ENCODE measurements at regions not wholly inside any gene's neighbourhood (a gene's known extent, or its start where the extent isn't known, plus 50 kb on each side); places are given as distances from the start of the nearest gene placed in this dataset.

- H3K4me3 ChIP-seq (ENCODE audit: low read depth, low read length) = no peak overlapping the region
- TF ChIP-seq CTCF (IDR thresholded peaks at IDR 0.05; ENCODE audit: control insufficient read depth, extremely low read depth, insufficient read depth) = no peak
- DNase-seq (ENCODE audit: low read depth) = no peak
These were observed 113.6 kb downstream of the GALC start for GRCh38 chr14:87879389-87879788.

DNA sequence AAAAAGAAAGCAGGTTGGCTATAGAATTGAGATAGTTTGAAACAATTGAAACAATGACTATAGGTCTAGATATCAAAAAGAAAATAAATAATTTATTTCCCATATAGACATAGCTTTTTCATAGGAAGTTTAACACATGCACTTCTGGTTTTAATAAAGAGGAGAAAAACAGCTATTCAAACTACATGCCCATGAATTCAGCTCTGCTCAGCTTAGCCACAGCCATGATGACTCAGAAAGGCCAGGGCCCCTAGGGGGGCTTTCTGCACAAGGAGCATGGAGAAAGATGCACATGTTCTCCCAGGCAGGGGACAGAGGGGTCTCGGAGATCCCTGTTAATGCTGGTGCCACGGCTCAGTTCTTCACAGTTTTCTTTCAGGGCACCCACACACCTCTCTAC is 114.0 kb downstream of the GALC start:
- H3K4me3 ChIP-seq (ENCODE audit: low read depth, low read length) = no peak overlapping the region
- TF ChIP-seq CTCF (IDR thresholded peaks at IDR 0.05; ENCODE audit: control insufficient read depth, extremely low read depth, insufficient read depth) = no peak
- no peak for DNase-seq (ENCODE audit: low read depth)

DNA sequence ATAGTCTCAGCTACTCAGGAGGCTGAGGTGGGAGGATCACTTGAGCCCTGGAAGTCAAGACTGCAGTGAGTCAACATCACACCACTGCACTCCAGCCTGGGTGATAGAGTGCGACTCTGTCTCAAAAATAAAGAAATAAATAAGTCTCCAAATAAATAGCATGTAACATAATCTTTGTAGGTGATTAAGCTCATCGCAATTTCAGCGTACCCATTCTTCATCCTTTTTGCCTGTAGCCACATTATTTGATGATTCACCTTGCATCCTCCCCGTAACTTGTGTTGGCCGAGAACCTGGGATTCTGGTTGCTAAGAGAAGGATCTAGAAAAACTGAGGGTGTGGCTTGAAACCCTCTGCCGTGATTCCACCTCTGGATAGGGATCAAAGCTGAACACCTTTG is 115.1 kb downstream of the GALC start:
- H3K4me3 ChIP-seq (ENCODE audit: low read depth, low read length) = no peak overlapping the region
- DNase-seq (ENCODE audit: low read depth) = no peak
- TF ChIP-seq CTCF (IDR thresholded peaks at IDR 0.05; ENCODE audit: control insufficient read depth, extremely low read depth, insufficient read depth) = no peak

DNA sequence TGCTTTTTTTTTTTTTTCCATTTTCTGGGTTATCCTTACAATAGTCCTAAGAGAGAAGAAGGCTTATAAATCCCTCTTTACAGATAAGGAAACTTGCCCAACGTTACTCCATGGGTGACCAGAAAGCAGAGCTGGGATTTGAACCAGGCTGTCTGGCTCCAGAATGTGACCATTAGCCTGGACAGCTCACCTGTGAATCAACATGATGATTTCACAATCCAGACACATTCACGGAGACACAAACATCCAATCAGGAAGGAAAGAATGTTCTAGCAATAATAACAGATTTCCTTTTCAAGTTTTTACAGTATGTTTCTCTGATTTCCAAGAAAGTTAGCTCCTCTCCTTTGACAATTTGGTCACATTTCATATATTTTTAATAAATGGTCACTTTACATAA is 118.3 kb downstream of the GALC start:
- no peak overlapping the region for H3K4me3 ChIP-seq (ENCODE audit: low read depth, low read length)
- no peak for DNase-seq (ENCODE audit: low read depth)
- TF ChIP-seq CTCF (IDR thresholded peaks at IDR 0.05; ENCODE audit: control insufficient read depth, extremely low read depth, insufficient read depth) = no peak

- TF ChIP-seq CTCF (IDR thresholded peaks at IDR 0.05; ENCODE audit: control insufficient read depth, extremely low read depth, insufficient read depth) = no peak
- no peak overlapping the region for H3K4me3 ChIP-seq (ENCODE audit: low read depth, low read length)
- DNase-seq (ENCODE audit: low read depth) = no peak
These were observed 119.2 kb downstream of the GALC start for GRCh38 chr14:87873741-87874140.

DNA sequence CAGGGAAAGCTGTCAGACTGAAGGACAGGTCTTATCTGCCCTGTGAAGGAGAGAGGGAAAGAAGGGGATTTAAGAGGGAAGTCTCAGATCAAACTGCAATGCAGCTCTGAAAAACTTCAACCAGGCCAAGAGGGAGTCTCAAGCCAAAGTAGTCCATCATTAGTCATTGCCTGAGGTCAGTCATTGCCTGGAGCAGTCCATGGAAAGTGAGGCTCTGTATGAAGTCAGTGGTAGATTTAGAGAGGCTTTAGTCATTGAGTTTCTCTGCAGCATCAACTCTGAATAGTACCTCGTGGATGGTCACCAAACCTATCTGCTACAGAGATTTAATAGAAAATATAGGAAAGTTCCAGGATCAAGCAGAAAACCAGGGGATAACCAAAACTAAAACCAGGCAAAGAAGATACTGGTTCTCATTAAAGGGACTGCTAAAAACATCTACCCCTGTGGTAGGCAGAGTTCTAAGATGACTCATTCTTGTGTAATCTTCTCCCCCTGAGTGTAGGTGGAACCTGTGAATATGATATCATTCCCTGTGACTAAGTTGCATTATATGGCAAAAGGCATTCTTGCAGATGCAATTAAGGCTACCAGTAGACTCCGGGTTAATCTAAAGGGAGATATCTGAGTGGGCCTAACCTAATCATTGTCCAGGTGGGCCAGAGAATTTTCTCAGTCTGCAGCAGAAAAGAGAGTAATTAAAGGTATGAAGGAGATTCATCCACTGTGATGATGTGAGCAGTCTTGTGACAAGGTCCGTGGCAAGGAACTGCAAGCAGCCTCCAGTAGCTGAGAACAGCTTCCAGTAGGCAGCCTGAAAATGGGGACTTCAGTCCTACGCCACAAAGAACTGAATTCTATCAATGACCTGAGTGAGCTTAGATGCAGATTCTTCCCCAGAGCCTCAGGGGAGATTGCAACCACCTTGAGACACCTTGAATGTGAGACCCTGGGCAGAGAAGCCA is 123.1 kb downstream of the GALC start:
- no peak overlapping the region for H3K4me3 ChIP-seq (ENCODE audit: low read depth, low read length)
- no peak for DNase-seq (ENCODE audit: low read depth)
- TF ChIP-seq CTCF (IDR thresholded peaks at IDR 0.05; ENCODE audit: control insufficient read depth, extremely low read depth, insufficient read depth) = no peak

- no peak for DNase-seq (ENCODE audit: low read depth)
- no peak for TF ChIP-seq CTCF (IDR thresholded peaks at IDR 0.05; ENCODE audit: control insufficient read depth, extremely low read depth, insufficient read depth)
- no peak overlapping the region for H3K4me3 ChIP-seq (ENCODE audit: low read depth, low read length)
These were observed 124.1 kb downstream of the GALC start for GRCh38 chr14:87868920-87869319.
